HL-60 (cell line): ENCODE measurements at regions not wholly inside any gene's neighbourhood (a gene's known extent, or its start where the extent isn't known, plus 50 kb on each side); places are given as distances from the start of the nearest gene placed in this dataset.

Experiments
- POLR2AphosphoS5 ChIP-seq: IDR thresholded peaks from 2 replicates; pipeline ENCODE4 v1.6.1; 2012; ENCODE audit warnings: low read depth
- TF ChIP-seq, protein P1 (sequence below): IDR thresholded peaks from one replicate; pipeline ENCODE4 v1.5.1; 2011; ENCODE audit warnings: low read length, control low read depth, inconsistent platforms; ENCODE audit not compliant: insufficient read depth

DNA sequence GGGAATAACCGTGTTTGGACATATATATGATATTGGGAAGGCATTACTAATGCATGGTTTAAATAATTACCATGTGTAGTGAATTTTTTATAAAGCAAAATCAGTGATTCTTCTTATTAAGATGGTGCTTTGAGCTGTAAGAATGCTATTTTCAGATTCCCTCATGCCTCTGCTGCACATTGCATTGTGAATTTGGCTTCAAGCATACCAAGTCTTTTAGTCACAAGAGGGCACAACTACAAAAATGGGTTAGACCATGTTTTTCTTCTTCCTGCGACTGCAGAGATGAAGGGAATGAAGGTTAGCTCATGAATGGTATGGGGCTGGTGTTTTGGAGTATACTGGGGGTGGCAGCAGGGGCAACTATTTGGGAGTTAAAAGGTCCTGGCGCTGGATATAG is 320.1 kb downstream of the SLC4A3 start:
- TF ChIP-seq, protein P1, sequence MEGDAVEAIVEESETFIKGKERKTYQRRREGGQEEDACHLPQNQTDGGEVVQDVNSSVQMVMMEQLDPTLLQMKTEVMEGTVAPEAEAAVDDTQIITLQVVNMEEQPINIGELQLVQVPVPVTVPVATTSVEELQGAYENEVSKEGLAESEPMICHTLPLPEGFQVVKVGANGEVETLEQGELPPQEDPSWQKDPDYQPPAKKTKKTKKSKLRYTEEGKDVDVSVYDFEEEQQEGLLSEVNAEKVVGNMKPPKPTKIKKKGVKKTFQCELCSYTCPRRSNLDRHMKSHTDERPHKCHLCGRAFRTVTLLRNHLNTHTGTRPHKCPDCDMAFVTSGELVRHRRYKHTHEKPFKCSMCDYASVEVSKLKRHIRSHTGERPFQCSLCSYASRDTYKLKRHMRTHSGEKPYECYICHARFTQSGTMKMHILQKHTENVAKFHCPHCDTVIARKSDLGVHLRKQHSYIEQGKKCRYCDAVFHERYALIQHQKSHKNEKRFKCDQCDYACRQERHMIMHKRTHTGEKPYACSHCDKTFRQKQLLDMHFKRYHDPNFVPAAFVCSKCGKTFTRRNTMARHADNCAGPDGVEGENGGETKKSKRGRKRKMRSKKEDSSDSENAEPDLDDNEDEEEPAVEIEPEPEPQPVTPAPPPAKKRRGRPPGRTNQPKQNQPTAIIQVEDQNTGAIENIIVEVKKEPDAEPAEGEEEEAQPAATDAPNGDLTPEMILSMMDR, result no peak
- no peak for TF ChIP-seq POLR2AphosphoS5
